ENCODE measurements at regions not wholly inside any gene's neighbourhood (a gene's known extent, or its start where the extent isn't known, plus 50 kb on each side); places are given as distances from the start of the nearest gene placed in this dataset.
A peak's percentile ranks its signal among the peaks of the same experiment; 100 is the strongest.

DNA sequence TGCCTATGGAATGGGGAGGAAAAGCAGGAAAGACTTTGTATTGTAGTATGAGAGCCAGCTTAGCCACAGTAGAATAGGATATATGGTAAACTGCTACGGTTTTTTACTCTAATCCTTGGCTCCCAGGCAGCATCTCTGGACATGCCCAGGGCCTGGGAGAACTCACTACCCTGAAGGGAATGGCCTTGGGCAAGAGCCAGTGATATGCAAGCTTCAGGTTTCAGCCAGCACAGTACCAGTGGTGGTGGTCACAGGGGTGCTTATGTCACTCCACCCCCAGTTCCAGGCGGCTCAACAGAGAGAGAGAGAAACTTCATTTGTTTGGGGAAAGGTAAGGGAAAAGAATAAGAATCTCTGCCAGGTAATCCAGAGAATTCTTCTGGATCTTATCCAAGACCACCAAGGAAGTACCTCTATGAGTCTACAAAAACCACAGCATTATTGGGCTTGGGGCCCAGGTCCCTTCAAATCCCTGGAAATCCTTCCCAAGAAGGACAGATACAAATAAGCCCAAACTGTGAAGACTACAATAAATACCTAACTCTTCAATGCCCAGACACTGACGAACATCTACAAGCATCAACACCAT lies 121.2 kb downstream of the THBS2 start:
- TF ChIP-seq, protein P1, sequence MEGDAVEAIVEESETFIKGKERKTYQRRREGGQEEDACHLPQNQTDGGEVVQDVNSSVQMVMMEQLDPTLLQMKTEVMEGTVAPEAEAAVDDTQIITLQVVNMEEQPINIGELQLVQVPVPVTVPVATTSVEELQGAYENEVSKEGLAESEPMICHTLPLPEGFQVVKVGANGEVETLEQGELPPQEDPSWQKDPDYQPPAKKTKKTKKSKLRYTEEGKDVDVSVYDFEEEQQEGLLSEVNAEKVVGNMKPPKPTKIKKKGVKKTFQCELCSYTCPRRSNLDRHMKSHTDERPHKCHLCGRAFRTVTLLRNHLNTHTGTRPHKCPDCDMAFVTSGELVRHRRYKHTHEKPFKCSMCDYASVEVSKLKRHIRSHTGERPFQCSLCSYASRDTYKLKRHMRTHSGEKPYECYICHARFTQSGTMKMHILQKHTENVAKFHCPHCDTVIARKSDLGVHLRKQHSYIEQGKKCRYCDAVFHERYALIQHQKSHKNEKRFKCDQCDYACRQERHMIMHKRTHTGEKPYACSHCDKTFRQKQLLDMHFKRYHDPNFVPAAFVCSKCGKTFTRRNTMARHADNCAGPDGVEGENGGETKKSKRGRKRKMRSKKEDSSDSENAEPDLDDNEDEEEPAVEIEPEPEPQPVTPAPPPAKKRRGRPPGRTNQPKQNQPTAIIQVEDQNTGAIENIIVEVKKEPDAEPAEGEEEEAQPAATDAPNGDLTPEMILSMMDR (IDR thresholded peaks at IDR 0.05), result no peak
- Mint-ChIP-seq H3K27me3 (ENCODE audit: insufficient read depth) (no peaks in the 10 kb centered on the region; the same call in 1 of the 2 replicates), H3K27ac (no peak overlapping the region), H3K4me3 (no peak overlapping the region), H3K4me1 (ENCODE audit: low read depth) (peaks cover 8% of the 10 kb centered on the region; the same call in 1 of the 2 replicates), H3K36me3 (ENCODE audit: low read depth) (peaks cover 9% of the 10 kb centered on the region; the same call in 1 of the 2 replicates), H3K9me3 (peaks cover 5% of the 10 kb centered on the region; the same call in 1 of the 2 replicates)
- DNase-seq, result no peak

GRCh38 chr6:169131390-169131789 lies 122.3 kb downstream of the THBS2 start:
- no peak for DNase-seq
- peaks cover 9% of the 10 kb centered on the region; the same call in 1 of the 2 replicates for H3K36me3 Mint-ChIP-seq (ENCODE audit: low read depth)
- no peak overlapping the region for H3K4me3 Mint-ChIP-seq
- H3K27me3 Mint-ChIP-seq (ENCODE audit: insufficient read depth), result no peaks in the 10 kb centered on the region; the same call in 1 of the 2 replicates
- TF ChIP-seq, protein P1 (IDR thresholded peaks at IDR 0.05), result no peak
- peaks cover 8% of the 10 kb centered on the region; the same call in 1 of the 2 replicates for H3K4me1 Mint-ChIP-seq (ENCODE audit: low read depth)
- no peak overlapping the region for H3K27ac Mint-ChIP-seq
- peaks cover 5% of the 10 kb centered on the region; the same call in 1 of the 2 replicates for H3K9me3 Mint-ChIP-seq

- H3K36me3 Mint-ChIP-seq (ENCODE audit: low read depth), result peaks cover 9% of the 10 kb centered on the region; the same call in 1 of the 2 replicates
Observed at GRCh38 chr6:169130113-169130512, 123.5 kb downstream of the THBS2 start.

DNA sequence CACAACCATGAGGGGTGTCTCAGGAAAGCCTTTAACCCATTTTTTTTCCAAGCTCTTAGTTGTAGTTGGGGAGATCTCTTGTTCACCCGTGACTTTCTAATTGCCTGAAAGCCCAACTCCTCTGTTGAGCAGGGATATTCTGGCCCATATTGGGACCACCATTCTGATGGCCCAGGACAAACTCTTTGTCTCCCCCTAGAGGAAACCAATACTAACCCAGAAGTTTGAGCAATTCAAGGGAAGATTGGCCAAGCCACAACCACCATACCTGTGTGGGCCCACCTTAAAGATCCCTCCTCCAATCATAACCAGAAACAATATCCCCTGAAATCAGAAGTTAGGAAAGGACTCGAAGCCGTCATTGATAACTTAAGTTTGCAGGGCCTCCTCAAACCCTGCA lies 132.6 kb downstream of the THBS2 start:
- DNase-seq, result no peak
- Mint-ChIP-seq H3K4me1 (ENCODE audit: low read depth) (peaks cover under 1% of the 10 kb centered on the region; the same call in 1 of the 2 replicates), H3K4me3 (no peak overlapping the region), H3K36me3 (ENCODE audit: low read depth) (no peaks in the 10 kb centered on the region), H3K27me3 (ENCODE audit: insufficient read depth) (no peaks in the 10 kb centered on the region; the same call in 1 of the 2 replicates), H3K27ac (no peak overlapping the region), H3K9me3 (no peaks in the 10 kb centered on the region; the same call in 1 of the 2 replicates)
- TF ChIP-seq, protein P1 (IDR thresholded peaks at IDR 0.05), result peak; percentile 37; the same call in 1 of the 2 replicates

More at GRCh38 chr6:169130113-169130512, 123.5 kb downstream of the THBS2 start:
- Mint-ChIP-seq H3K27me3 (ENCODE audit: insufficient read depth) (no peaks in the 10 kb centered on the region; the same call in 1 of the 2 replicates), H3K9me3 (peaks cover 5% of the 10 kb centered on the region; the same call in 1 of the 2 replicates), H3K4me1 (ENCODE audit: low read depth) (peaks cover 8% of the 10 kb centered on the region; the same call in 1 of the 2 replicates), H3K27ac (no peak overlapping the region), H3K4me3 (no peak overlapping the region)
- TF ChIP-seq, protein P1 (IDR thresholded peaks at IDR 0.05), result no peak
- no peak for DNase-seq

- TF ChIP-seq, protein P1 (IDR thresholded peaks at IDR 0.05), result no peak
- Mint-ChIP-seq H3K27me3 (ENCODE audit: insufficient read depth) (peaks cover 2% of the 10 kb centered on the region; the same call in 1 of the 2 replicates), H3K27ac (no peak overlapping the region), H3K4me1 (ENCODE audit: low read depth) (peaks cover 11% of the 10 kb centered on the region; the same call in 1 of the 2 replicates), H3K4me3 (no peak overlapping the region), H3K36me3 (ENCODE audit: low read depth) (no peaks in the 10 kb centered on the region), H3K9me3 (no peaks in the 10 kb centered on the region)
- DNase-seq, result no peak
Observed at GRCh38 chr6:169119669-169120068, 134.0 kb downstream of the THBS2 start.

Measured in HFFc6 (cell line).